PC-3 (cell line): ENCODE measurements at regions not wholly inside any gene's neighbourhood (a gene's known extent, or its start where the extent isn't known, plus 50 kb on each side); places are given as distances from the start of the nearest gene placed in this dataset.

ENCODE experiments used
- CTCF ChIP-seq: fragments of 300-600 bp; sonication (generic); conservative IDR thresholded peaks from 2 replicates; pipeline ENCODE4 v1.5.1; 2017; ENCODE audit warnings: antibody characterized with exemption, low read depth, mild to moderate bottlenecking, low read length
- EZH2phosphoT487 ChIP-seq: fragments of 300-600 bp; sonication (generic); IDR thresholded peaks from 2 replicates; pipeline ENCODE4 v1.6.1; 2018; ENCODE audit warnings: mild to moderate bottlenecking, antibody characterized with exemption, low read length, borderline replicate concordance

GRCh38 chr2:60605866-60606265 lies 52.4 kb upstream of the BCL11A start:
- no peak for TF ChIP-seq CTCF
- no peak for TF ChIP-seq EZH2phosphoT487
